ENCODE measurements at regions not wholly inside any gene's neighbourhood (a gene's known extent, or its start where the extent isn't known, plus 50 kb on each side); places are given as distances from the start of the nearest gene placed in this dataset.

DNA sequence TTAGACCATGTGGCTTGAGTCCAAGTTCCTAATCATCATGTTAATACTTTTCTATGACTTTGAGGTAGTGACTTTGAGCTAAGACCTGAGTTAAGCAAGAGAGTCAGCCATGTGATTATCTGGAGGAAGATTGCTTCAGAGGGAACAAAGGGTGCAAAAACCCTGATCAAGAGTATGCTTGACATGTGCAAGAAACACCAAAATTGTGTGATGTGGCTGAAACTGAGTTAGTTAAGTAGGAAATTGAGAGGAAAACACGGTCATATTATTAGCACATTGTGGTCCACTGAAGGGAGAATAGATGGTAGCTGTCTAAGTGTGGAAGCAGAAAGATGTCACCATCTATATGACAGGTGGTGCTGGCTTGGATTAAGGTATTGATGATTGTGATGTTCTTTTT lies 130.4 kb upstream of the MON1B start:
- TF ChIP-seq CTCF (IDR thresholded peaks at IDR 0.05) (no peak), POLR2A (IDR thresholded peaks at IDR 0.05) (no peak)

Measured in breast epithelium (tissue), 3 donors.